ENCODE measurements at regions not wholly inside any gene's neighbourhood (a gene's known extent, or its start where the extent isn't known, plus 50 kb on each side); places are given as distances from the start of the nearest gene placed in this dataset.

DNA sequence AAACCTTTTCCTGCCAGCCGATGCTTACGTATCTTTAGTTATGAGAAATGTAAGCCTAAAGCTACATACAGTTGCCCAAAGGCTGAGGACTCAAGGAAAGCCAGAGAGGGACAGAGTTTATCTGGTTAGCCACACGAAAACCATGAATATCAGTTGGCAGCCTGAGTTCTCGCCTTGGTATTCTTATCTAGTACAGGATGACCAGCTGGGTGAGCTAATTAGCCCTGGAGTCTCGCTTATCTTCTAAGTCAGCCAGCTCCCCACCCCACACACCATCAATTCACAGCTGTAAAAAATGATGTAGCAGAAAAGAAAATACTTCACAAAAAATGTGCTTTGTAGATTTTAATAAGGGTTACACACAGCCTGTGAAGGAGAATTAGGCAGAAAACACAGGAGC is 617.5 kb upstream of the SOX11 start:
- ChIA-PET CTCF (interaction anchor here (0.5 kb wide), 1 partner anchor 43 kb away, joined by 3 read pairs; no protein-coding TSS in a partner anchor), POLR2A (no interaction called here)

DNA sequence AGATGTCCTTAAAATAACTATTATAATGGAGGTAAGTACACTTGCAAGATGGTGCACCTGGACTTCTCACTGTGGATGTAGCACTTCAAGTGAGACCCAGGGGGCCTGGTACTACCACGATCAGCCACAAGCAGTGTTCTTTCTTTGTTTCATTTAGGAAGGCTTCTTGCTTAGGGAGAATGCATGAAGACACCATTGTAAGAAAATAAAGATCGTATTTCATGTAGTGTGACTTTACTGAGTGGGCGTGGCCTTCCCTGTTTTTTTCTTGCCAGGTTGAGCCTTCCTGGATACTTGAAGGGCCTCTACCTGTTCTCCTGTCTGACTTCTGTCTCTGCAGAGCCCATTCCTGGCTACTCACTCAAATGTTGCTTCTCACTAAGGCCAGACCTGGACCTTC is 615.6 kb upstream of the SOX11 start:
- ChIA-PET POLR2A (no interaction called here), CTCF (interaction anchor here (0.7 kb wide), 1 partner anchor 640 kb away, joined by 3 read pairs; no protein-coding TSS in a partner anchor)
- Histone ChIP-seq H3K36me3 (ENCODE audit: control insufficient read depth in 2 of 2, insufficient read depth in 1 of 2, low read length in 2 of 2) (no peaks in the 10 kb centered on the region), H3K9me3 (ENCODE audit: control insufficient read depth, insufficient read depth, low read depth, low read length) (no peaks in the 10 kb centered on the region), H3K4me3 (ENCODE audit: low read depth, low read length) (no peak overlapping the region), H3K4me1 (ENCODE audit: control insufficient read depth, insufficient read depth, low read length) (no peaks in the 10 kb centered on the region), H3K27ac (ENCODE audit: extremely low read depth, low read depth, low read length) (no peak overlapping the region)
- TF ChIP-seq ZNF776 (tag by site-specific recombination; IDR thresholded peaks at IDR 0.05; ENCODE audit: borderline replicate concordance) (no peak), KLF7 (tag by site-specific recombination; IDR thresholded peaks at IDR 0.05; ENCODE audit: borderline replicate concordance) (no peak), ZNF2 (tag by site-specific recombination; IDR thresholded peaks at IDR 0.05) (no peak)
- TF ChIP-seq, protein P1, sequence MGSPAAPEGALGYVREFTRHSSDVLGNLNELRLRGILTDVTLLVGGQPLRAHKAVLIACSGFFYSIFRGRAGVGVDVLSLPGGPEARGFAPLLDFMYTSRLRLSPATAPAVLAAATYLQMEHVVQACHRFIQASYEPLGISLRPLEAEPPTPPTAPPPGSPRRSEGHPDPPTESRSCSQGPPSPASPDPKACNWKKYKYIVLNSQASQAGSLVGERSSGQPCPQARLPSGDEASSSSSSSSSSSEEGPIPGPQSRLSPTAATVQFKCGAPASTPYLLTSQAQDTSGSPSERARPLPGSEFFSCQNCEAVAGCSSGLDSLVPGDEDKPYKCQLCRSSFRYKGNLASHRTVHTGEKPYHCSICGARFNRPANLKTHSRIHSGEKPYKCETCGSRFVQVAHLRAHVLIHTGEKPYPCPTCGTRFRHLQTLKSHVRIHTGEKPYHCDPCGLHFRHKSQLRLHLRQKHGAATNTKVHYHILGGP (tag by site-specific recombination; IDR thresholded peaks at IDR 0.05), result no peak

More for the DNA sequence above, 617.5 kb upstream of the SOX11 start:
- Histone ChIP-seq H3K36me3 (ENCODE audit: control insufficient read depth in 2 of 2, insufficient read depth in 1 of 2, low read length in 2 of 2) (no peaks in the 10 kb centered on the region), H3K27ac (ENCODE audit: extremely low read depth, low read depth, low read length) (no peak overlapping the region), H3K4me3 (ENCODE audit: low read depth, low read length) (no peak overlapping the region), H3K4me1 (ENCODE audit: control insufficient read depth, insufficient read depth, low read length) (no peaks in the 10 kb centered on the region), H3K9me3 (ENCODE audit: control insufficient read depth, insufficient read depth, low read depth, low read length) (no peaks in the 10 kb centered on the region)
- no peak for TF ChIP-seq TRIM28 (IDR thresholded peaks at IDR 0.05; ENCODE audit: borderline replicate concordance, low read length)
- TF ChIP-seq ZNF341 (tag by site-specific recombination; IDR thresholded peaks at IDR 0.05; ENCODE audit: low read depth), result no peak
- no peak for TF ChIP-seq OSR2 (tag by site-specific recombination; IDR thresholded peaks at IDR 0.05)
- no peak for TF ChIP-seq ZNF585B (tag by site-specific recombination; IDR thresholded peaks at IDR 0.05)
- TF ChIP-seq ZNF792 (tag by site-specific recombination; IDR thresholded peaks at IDR 0.05), result no peak
- TF ChIP-seq ZNF423 (tag by site-specific recombination; IDR thresholded peaks at IDR 0.05), result no peak
- no peak for TF ChIP-seq ZNF19 (tag by site-specific recombination; IDR thresholded peaks at IDR 0.05; ENCODE audit: low read depth)
- no peak for TF ChIP-seq ZNF521 (tag by site-specific recombination; IDR thresholded peaks at IDR 0.05)
- TF ChIP-seq, protein P2, sequence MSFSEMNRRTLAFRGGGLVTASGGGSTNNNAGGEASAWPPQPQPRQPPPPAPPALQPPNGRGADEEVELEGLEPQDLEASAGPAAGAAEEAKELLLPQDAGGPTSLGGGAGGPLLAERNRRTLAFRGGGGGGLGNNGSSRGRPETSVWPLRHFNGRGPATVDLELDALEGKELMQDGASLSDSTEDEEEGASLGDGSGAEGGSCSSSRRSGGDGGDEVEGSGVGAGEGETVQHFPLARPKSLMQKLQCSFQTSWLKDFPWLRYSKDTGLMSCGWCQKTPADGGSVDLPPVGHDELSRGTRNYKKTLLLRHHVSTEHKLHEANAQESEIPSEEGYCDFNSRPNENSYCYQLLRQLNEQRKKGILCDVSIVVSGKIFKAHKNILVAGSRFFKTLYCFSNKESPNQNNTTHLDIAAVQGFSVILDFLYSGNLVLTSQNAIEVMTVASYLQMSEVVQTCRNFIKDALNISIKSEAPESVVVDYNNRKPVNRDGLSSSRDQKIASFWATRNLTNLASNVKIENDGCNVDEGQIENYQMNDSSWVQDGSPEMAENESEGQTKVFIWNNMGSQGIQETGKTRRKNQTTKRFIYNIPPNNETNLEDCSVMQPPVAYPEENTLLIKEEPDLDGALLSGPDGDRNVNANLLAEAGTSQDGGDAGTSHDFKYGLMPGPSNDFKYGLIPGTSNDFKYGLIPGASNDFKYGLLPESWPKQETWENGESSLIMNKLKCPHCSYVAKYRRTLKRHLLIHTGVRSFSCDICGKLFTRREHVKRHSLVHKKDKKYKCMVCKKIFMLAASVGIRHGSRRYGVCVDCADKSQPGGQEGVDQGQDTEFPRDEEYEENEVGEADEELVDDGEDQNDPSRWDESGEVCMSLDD (tag by site-specific recombination; IDR thresholded peaks at IDR 0.05), result no peak
- TF ChIP-seq, protein P3, sequence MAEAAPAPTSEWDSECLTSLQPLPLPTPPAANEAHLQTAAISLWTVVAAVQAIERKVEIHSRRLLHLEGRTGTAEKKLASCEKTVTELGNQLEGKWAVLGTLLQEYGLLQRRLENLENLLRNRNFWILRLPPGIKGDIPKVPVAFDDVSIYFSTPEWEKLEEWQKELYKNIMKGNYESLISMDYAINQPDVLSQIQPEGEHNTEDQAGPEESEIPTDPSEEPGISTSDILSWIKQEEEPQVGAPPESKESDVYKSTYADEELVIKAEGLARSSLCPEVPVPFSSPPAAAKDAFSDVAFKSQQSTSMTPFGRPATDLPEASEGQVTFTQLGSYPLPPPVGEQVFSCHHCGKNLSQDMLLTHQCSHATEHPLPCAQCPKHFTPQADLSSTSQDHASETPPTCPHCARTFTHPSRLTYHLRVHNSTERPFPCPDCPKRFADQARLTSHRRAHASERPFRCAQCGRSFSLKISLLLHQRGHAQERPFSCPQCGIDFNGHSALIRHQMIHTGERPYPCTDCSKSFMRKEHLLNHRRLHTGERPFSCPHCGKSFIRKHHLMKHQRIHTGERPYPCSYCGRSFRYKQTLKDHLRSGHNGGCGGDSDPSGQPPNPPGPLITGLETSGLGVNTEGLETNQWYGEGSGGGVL (tag by site-specific recombination; IDR thresholded peaks at IDR 0.05), result no peak
- TF ChIP-seq ZNF335 (tag by site-specific recombination; conservative IDR thresholded peaks at IDR 0.05), result no peak
- TF ChIP-seq ZNF747 (tag by site-specific recombination; IDR thresholded peaks at IDR 0.05), result no peak
- TF ChIP-seq ZNF2 (tag by site-specific recombination; IDR thresholded peaks at IDR 0.05), result no peak
- no peak for TF ChIP-seq ZNF560 (tag by site-specific recombination; IDR thresholded peaks at IDR 0.05; ENCODE audit: borderline replicate concordance)
- no peak for TF ChIP-seq KLF9 (tag by site-specific recombination; IDR thresholded peaks at IDR 0.05; ENCODE audit: low read depth)
- TF ChIP-seq ZNF354C (tag by site-specific recombination; IDR thresholded peaks at IDR 0.05; ENCODE audit: borderline replicate concordance, low read depth), result no peak
